Medulla oblongata (tissue), 1 donor: ENCODE measurements at regions not wholly inside any gene's neighbourhood (a gene's known extent, or its start where the extent isn't known, plus 50 kb on each side); places are given as distances from the start of the nearest gene placed in this dataset.
A peak's percentile ranks its signal among the peaks of the same experiment; 100 is the strongest.

ENCODE experiments used
- DNase-seq: peaks from one replicate; pipeline ENCODE4 v3.0.0-alpha.2; 2015; ENCODE audit errors: extremely low spot score

GRCh38 chr1:5750186-5751162 is 241.8 kb downstream of the NPHP4 start:
- DNase-seq = no peak

- DNase-seq = no peak
Observed at GRCh38 chr1:5748286-5749225, 243.7 kb downstream of the NPHP4 start.

GRCh38 chr1:5747426-5748285 is 244.6 kb downstream of the NPHP4 start:
- DNase-seq = no peak

- DNase-seq = no peak
Observed at GRCh38 chr1:5746611-5747425, 245.4 kb downstream of the NPHP4 start.

- peak; percentile 75 for DNase-seq
Observed at GRCh38 chr1:5745800-5746610, 246.2 kb downstream of the NPHP4 start.

GRCh38 chr1:5744911-5745799 is 247.1 kb downstream of the NPHP4 start:
- DNase-seq = peak; percentile 26

DNA sequence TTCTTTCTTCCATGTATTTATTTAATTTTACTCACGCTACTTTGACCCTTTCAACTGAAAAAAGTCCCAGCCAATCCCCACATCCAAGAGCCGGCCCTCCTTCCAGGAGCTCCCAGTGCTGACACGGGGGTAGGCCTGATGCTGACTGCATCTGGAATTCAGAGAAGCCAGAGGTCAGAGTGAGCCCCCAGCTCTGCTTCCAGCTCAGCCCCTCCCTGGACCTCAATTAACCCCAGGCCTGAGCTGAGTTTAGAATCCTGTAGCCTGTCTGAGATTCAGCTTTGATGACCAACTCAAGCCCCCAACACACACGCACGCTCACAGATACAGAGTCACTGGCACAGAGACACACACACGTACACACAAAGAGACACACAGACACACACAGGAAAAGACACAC is 247.9 kb downstream of the NPHP4 start:
- no peak for DNase-seq

DNA sequence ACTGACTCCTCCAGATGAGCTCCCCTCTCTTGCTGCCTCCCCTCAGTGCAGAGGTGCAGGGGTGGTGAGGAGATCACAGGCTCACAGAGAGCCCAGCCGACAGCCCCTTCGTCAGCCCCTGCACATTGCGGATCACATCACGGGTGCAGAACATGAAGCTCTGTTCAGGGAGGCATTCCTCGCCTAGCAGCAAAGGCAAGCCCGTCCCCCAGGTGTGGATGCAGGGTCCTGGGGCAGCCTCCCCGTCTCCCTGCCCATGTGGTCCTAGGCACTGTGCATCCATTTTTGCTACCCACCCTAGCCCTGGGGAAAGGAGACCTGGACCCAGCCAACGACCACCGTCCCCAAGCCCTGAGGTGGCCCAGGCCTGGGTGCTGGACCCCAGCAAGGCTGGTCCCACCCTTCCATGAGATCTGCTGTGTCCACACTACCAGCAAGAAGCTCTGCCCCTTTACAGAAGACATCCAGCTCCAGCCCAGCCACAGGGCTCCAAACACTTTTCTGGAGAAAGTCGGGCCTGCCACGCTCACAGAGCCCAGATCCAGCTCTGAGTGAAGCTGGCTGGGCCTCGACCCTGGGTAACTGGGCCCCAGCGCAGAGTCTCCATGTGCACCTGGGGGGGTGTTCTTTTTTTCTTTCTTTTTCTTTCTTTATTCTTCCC is 248.7 kb downstream of the NPHP4 start:
- no peak for DNase-seq

DNA sequence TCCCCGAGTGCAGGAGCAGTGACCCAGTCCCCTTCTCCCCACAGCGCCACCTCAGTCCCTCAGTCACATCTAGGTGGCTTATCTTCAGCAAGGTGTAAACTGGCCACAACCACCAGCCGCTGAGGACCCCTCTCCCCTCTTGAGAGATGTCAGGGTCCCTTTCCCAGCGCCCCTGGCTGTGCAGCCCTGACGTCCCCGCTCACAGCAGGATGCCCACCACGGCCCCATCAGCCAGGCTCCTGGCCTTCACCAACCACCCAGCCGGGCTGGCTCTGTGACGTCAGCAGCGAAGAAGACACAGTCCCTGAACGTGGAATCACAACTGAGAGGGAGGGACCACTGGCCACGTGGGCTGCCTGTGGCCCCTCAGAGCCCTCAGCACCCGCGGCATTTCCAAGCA is 249.4 kb downstream of the NPHP4 start:
- DNase-seq = no peak

DNA sequence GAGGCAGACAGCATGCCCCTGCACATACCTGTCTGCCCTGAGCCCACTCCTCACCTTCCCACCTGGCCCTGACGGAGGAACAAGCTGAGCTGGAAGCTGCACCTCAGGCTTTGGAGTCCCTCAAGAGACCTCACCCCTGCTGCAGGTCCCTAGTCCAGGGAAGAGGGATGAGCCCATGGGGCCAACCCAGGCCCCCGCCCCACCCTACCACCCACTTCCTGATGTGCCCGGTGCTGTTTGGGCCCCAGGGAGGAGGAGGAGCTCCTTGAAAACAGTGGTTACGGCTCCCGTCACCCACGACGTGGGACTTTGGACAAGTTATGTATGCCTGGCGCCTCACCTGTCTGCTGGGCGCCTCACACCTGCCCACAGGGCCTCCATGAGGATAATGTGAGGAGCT is 250.2 kb downstream of the NPHP4 start:
- no peak for DNase-seq

- DNase-seq = no peak
Observed at GRCh38 chr1:5740865-5741860, 251.1 kb downstream of the NPHP4 start.

DNA sequence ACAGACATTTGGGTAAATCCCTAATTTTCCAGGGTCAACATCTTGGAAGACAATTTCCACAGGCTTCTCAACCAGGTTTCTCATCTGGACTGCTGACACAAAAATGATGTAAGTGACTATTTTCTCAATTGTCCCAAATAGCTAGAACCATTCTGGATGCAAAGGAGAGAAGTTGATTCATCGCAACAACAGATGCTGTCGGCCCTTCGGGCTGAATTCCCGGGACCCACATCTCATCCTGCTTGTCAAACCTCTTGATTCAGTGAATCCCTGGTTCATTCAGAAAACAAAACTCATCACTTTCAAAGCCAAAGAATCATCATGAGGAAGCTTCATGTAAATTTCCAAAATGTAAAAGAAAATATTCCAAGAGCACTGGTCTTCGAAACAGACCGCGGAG is 251.8 kb downstream of the NPHP4 start:
- DNase-seq = no peak

- DNase-seq = no peak
Observed at GRCh38 chr1:5739561-5740078, 252.6 kb downstream of the NPHP4 start.

DNA sequence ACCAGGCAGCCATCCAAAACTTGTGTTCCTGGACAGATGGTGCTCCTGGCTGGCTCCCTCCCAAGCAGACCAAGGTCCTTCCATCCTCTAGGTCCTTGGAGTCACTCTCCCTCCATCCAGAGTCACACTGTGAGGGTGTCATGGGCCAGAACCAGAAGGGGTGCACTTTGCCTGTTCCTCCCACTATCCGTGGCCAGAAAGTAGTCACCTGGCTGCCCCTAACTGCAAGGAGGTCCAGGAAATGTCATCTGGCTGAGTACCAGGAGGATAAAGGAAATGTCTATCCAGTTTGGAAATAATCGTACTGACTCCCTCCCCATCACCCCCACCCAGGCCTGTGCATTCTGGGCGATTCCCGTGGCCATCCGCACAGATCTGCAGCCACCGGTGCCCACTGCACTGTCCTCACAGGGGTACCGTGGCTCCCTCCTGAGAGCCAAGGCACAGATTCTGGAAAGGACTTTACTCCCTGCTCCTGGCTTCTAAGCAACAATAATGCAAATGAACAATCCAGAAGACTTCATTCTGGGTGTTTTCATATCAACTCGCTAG is 253.2 kb downstream of the NPHP4 start:
- no peak for DNase-seq

- no peak for DNase-seq
Observed at GRCh38 chr1:5737081-5737480, 255.1 kb downstream of the NPHP4 start.

DNA sequence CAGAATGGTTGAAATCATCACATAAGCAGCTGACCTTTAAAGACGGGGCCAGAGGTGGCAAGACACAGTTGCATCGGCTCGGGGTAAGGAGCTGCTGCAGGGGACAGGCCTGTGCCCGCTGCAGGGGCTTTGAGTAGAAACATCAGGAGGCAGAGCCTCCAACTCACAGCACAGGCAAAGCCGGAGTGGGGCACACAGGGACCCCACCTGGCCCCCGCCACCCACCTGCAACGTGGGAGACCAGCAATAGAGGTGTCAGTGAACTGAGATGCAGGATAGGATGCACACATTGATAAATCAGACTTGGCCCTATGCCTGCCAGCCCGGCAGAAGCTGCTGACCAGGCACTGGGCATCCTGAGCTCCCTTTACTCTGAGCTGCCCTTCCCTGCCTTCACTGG is 257.2 kb downstream of the NPHP4 start:
- DNase-seq = no peak
